ENCODE measurements at regions not wholly inside any gene's neighbourhood (a gene's known extent, or its start where the extent isn't known, plus 50 kb on each side); places are given as distances from the start of the nearest gene placed in this dataset.
A peak's percentile ranks its signal among the peaks of the same experiment; 100 is the strongest.

GRCh38 chr22:22396741-22397291, 111.7 kb downstream of the ZNF280B start:
- no peak for DNase-seq

GRCh38 chr22:22397292-22397870, 111.2 kb downstream of the ZNF280B start:
- no peak for DNase-seq

- DNase-seq = no peak
Observed at GRCh38 chr22:22397875-22398524, 110.5 kb downstream of the ZNF280B start.

GRCh38 chr22:22398530-22399327, 109.8 kb downstream of the ZNF280B start:
- DNase-seq = no peak

- DNase-seq = no peak
Observed at GRCh38 chr22:22400099-22400498, 108.4 kb downstream of the ZNF280B start.

- DNase-seq = no peak
Observed at GRCh38 chr22:22400964-22401363, 107.6 kb downstream of the ZNF280B start.

GRCh38 chr22:22401381-22401780, 107.2 kb downstream of the ZNF280B start:
- DNase-seq = no peak

GRCh38 chr22:22403306-22403705, 105.2 kb downstream of the ZNF280B start:
- DNase-seq = no peak

GRCh38 chr22:22403771-22404170, 104.8 kb downstream of the ZNF280B start:
- no peak for DNase-seq

- no peak for DNase-seq
Observed at GRCh38 chr22:22404598-22405284, 103.8 kb downstream of the ZNF280B start.

GRCh38 chr22:22406445-22407027, 102.0 kb downstream of the ZNF280B start:
- no peak for DNase-seq

GRCh38 chr22:22407061-22407460, 101.5 kb downstream of the ZNF280B start:
- no peak for DNase-seq

GRCh38 chr22:22408269-22408668, 100.3 kb downstream of the ZNF280B start:
- DNase-seq = no peak

GRCh38 chr22:22408731-22409696, 99.5 kb downstream of the ZNF280B start:
- peak; percentile 19 for DNase-seq

- DNase-seq = no peak
Observed at GRCh38 chr22:22410121-22410520, 98.4 kb downstream of the ZNF280B start.

GRCh38 chr22:22410677-22411076, 97.9 kb downstream of the ZNF280B start:
- DNase-seq = no peak

GRCh38 chr22:22414266-22414665, 94.3 kb downstream of the ZNF280B start:
- no peak for DNase-seq

GRCh38 chr22:22417495-22418162, 90.9 kb downstream of the ZNF280B start:
- no peak for DNase-seq

- DNase-seq = no peak
Observed at GRCh38 chr22:22418163-22418549, 90.4 kb downstream of the ZNF280B start.

GRCh38 chr22:22418957-22419356, 89.6 kb downstream of the ZNF280B start:
- DNase-seq = no peak

- no peak for DNase-seq
Observed at GRCh38 chr22:22420580-22420979, 88.0 kb downstream of the ZNF280B start.
